Fibroblast of villous mesenchyme (primary cell): ENCODE measurements at regions not wholly inside any gene's neighbourhood (a gene's known extent, or its start where the extent isn't known, plus 50 kb on each side); places are given as distances from the start of the nearest gene placed in this dataset.

Experiments
- DNase-seq: peaks from one replicate; pipeline ENCODE4 v3.0.0-alpha.2; 2010; ENCODE audit warnings: low read depth
- H3K4me3 ChIP-seq: 2 replicates; pipeline ENCODE4 v1.5.1; 2011; ENCODE audit warnings: low read depth, mild to moderate bottlenecking, low read length
- CTCF ChIP-seq: IDR thresholded peaks from 2 replicates; pipeline ENCODE4 v1.5.1; 2012; ENCODE audit warnings: low read depth, mild to moderate bottlenecking, low read length; ENCODE audit not compliant: insufficient read depth

DNA sequence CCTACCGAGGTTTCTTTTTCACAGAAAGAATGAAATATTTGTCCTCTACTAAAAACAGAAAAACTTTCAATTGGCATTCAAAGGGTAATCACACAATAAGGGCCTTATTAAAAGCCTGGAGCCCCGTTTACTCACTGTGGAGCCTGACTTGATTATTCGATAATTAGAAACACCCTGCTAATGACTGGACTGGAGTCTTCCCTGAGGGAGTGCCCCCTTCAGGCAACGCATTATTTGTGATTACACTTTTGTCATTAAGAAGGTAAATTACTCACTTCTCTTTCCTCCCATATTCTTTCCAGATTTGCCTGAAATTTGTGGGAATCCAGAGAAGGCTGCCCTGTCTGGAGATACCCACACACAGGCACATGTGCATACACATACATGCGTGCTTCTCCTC, 444.2 kb upstream of the NPVF start:
- TF ChIP-seq CTCF, result no peak

DNA sequence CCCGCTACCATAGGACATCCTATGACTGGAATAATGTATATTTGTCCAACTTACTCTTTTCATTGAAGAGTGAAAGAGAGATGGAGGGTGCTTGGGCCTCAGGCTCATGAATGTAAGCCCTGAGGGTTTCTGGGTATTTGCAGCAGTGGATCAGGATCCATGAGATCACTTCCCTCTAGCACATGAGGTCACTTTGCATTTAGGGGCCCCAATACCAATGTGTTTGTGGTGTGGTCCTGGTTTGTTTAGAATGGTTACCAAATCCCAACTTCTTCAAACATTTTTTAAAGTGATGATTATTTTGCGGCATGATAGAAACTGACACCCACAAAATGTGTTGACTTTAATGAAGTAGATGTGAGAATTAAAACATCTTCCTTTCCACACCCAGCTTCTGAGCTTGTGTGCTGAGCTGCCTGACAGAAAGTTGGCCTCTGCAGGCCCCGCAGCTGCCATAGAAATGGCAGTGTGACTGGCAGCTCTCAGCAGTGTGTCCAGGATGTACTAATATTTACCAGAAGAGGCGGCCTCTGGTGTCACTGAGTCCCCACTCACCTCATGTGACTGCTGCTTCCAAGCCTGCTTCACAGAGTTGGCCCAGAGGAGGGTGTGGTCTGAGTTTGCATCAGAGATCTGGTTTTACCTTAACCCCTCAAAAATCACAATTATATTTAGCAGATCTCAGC, 447.6 kb upstream of the NPVF start:
- TF ChIP-seq CTCF, result no peak
- DNase-seq, result no peak
- H3K4me3 ChIP-seq, result no peak overlapping the region

More for the DNA sequence above, 444.2 kb upstream of the NPVF start:
- H3K4me3 ChIP-seq, result no peak overlapping the region
- DNase-seq, result no peak

GRCh38 chr7:25677595-25677994, 449.3 kb upstream of the NPVF start:
- no peak for TF ChIP-seq CTCF
- DNase-seq, result no peak
- H3K4me3 ChIP-seq, result no peak overlapping the region

GRCh38 chr7:25678215-25678614, 449.9 kb upstream of the NPVF start:
- H3K4me3 ChIP-seq, result no peak overlapping the region
- DNase-seq, result no peak
- no peak for TF ChIP-seq CTCF

DNA sequence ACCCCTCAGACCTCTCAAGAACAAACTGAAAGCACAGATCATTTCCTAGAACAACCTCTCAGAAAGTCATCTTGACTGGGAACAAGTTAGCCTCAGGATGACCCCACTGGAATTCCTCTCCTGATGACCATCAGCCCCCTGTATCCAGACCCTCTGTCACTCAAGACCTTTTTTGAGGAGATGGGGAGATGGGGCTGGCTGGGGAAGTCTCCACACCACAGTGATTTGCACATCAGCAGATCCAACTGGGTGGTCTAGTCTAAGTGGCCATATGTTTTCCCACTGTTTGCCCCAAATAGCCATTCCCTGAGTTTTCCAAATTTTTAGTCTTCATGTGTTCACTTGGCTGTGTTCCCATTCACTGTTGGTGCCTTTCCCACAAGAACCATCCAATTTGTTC, 452.4 kb upstream of the NPVF start:
- H3K4me3 ChIP-seq, result no peak overlapping the region
- DNase-seq, result no peak
- no peak for TF ChIP-seq CTCF

DNA sequence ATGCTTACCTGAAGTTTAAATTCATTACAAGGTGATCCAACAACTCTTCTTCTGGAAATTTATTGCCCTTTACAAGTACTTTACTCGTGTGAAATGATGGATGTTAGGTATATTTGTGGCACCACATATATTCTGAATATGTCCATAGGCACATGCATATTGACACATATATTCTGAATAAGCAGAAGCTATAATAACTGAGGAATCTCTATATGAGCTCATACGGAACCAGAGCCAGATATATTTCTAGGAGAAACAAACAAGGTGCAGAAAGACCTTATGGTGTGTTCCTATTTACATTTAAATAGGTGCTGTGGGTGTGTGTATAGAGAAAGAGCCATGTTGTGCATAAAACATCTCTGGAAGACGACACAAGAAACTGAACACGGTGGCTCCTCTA, 456.1 kb upstream of the NPVF start:
- no peak for DNase-seq
- TF ChIP-seq CTCF, result no peak
- H3K4me3 ChIP-seq, result no peak overlapping the region

- TF ChIP-seq CTCF, result no peak
- no peak for DNase-seq
- no peak overlapping the region for H3K4me3 ChIP-seq
These were observed 458.2 kb upstream of the NPVF start for GRCh38 chr7:25686493-25686892.
